Prostate gland (tissue), 2 donors: ENCODE measurements at regions not wholly inside any gene's neighbourhood (a gene's known extent, or its start where the extent isn't known, plus 50 kb on each side); places are given as distances from the start of the nearest gene placed in this dataset.

Experiments used
- POLR2A ChIP-seq: fragments of 450-650 bp; IDR thresholded peaks from one replicate; pipeline ENCODE4 v1.6.1; 2016; ENCODE audit warnings: antibody characterized with exemption, mild to moderate bottlenecking
- TF ChIP-seq, protein P1 (sequence below), 4 experiments: fragments of 200-600 bp in 2 of 4; fragments of 450-650 bp in 2 of 4; sonication (generic) in 2 of 4; IDR thresholded peaks; 1 replicate in 3 of 4; 2 replicates in 1 of 4; pipeline ENCODE4 v1.5.1; 2016 to 2019; ENCODE audit warnings: antibody characterized with exemption in 4 of 4, mild to moderate bottlenecking in 2 of 4, moderate library complexity in 2 of 4

DNA sequence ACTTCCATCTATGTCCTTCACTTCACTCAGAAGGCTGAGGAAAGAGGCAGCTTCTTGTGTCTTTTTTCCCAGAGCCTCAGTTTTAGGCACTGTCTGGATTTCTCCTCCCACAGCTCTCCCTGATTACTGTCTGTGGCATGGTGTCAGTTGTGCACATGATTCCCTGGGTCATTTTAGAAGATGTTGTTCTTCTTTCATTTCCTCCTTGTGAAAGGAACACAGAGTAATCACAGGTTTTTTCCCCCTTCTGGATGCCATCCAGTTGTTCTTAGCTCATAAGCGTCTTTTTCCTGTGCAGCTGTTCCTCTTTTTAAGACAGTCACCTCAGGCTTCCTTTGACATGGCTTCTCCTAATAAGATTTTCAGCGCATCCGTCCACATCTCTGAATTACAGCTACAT is 212.2 kb downstream of the FAM181B start:
- TF ChIP-seq, protein P1, sequence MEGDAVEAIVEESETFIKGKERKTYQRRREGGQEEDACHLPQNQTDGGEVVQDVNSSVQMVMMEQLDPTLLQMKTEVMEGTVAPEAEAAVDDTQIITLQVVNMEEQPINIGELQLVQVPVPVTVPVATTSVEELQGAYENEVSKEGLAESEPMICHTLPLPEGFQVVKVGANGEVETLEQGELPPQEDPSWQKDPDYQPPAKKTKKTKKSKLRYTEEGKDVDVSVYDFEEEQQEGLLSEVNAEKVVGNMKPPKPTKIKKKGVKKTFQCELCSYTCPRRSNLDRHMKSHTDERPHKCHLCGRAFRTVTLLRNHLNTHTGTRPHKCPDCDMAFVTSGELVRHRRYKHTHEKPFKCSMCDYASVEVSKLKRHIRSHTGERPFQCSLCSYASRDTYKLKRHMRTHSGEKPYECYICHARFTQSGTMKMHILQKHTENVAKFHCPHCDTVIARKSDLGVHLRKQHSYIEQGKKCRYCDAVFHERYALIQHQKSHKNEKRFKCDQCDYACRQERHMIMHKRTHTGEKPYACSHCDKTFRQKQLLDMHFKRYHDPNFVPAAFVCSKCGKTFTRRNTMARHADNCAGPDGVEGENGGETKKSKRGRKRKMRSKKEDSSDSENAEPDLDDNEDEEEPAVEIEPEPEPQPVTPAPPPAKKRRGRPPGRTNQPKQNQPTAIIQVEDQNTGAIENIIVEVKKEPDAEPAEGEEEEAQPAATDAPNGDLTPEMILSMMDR (IDR thresholded peaks at IDR 0.05): no peak
- TF ChIP-seq POLR2A: no peak
